ENCODE measurements at regions not wholly inside any gene's neighbourhood (a gene's known extent, or its start where the extent isn't known, plus 50 kb on each side); places are given as distances from the start of the nearest gene placed in this dataset.
A peak's percentile ranks its signal among the peaks of the same experiment; 100 is the strongest.

- H3K9me3 ChIP-seq, result peaks cover 0 to 7% (median 0%) of the 10 kb centered on the region in 4 donors
- no peak for TF ChIP-seq POLR2A (IDR thresholded peaks at IDR 0.05)
- no peak for TF ChIP-seq EP300 (IDR thresholded peaks at IDR 0.05)
- no peak for TF ChIP-seq POLR2AphosphoS5 (IDR thresholded peaks at IDR 0.05)
- TF ChIP-seq CTCF (IDR thresholded peaks at IDR 0.05), result no peak
- intact Hi-C loops (cut with DNase I; ENCODE audit: low total_unique reads), result no loop called here
- no peak for DNase-seq
- H3K27ac ChIP-seq, result no peak overlapping the region
- WGBS, 5 donors, result 30 to 60% (median 48%) methylated on average over 2 of the region's 2 CpGs
- H3K36me3 ChIP-seq, result no peaks in the 10 kb centered on the region
- no peaks in the 10 kb centered on the region for H3K27me3 ChIP-seq
- no peak overlapping the region for H3K4me3 ChIP-seq
- H3K4me1 ChIP-seq, result no peaks in the 10 kb centered on the region
Measured at GRCh38 chr5:117488976-117489500, 914.4 kb upstream of the SEMA6A start.

GRCh38 chr5:117487556-117487955, 912.9 kb upstream of the SEMA6A start:
- WGBS, 5 donors, result 86 to 94% (median 88%) methylated on average over 4 of the region's 4 CpGs
- H3K4me1 ChIP-seq, result no peaks in the 10 kb centered on the region
- intact Hi-C loops (cut with DNase I; ENCODE audit: low total_unique reads), result no loop called here
- H3K27ac ChIP-seq, result no peak overlapping the region
- no peak for DNase-seq
- H3K27me3 ChIP-seq, result no peaks in the 10 kb centered on the region
- no peaks in the 10 kb centered on the region for H3K36me3 ChIP-seq
- peaks cover 0 to under 1% (median 0%) of the 10 kb centered on the region in 4 donors for H3K9me3 ChIP-seq
- H3K4me3 ChIP-seq, result no peak overlapping the region
- TF ChIP-seq CTCF (IDR thresholded peaks at IDR 0.05), result no peak
- TF ChIP-seq EP300 (IDR thresholded peaks at IDR 0.05), result no peak
- TF ChIP-seq POLR2AphosphoS5 (IDR thresholded peaks at IDR 0.05), result no peak
- no peak for TF ChIP-seq POLR2A (IDR thresholded peaks at IDR 0.05)

- TF ChIP-seq EP300 (IDR thresholded peaks at IDR 0.05) (no peak), POLR2AphosphoS5 (IDR thresholded peaks at IDR 0.05) (no peak), CTCF (IDR thresholded peaks at IDR 0.05) (no peak), POLR2A (IDR thresholded peaks at IDR 0.05) (no peak)
- Histone ChIP-seq H3K4me3 (no peak overlapping the region), H3K27ac (no peak overlapping the region), H3K9me3 (no peaks in the 10 kb centered on the region), H3K27me3 (no peaks in the 10 kb centered on the region), H3K36me3 (no peaks in the 10 kb centered on the region), H3K4me1 (no peaks in the 10 kb centered on the region)
- no peak for DNase-seq
- intact Hi-C loops (cut with DNase I; ENCODE audit: low total_unique reads), result no loop called here
Measured at GRCh38 chr5:117486879-117487391, 912.3 kb upstream of the SEMA6A start.

GRCh38 chr5:117486261-117486660, 911.6 kb upstream of the SEMA6A start:
- no peak for DNase-seq
- H3K27ac ChIP-seq, result no peak overlapping the region
- no peaks in the 10 kb centered on the region for H3K27me3 ChIP-seq
- H3K9me3 ChIP-seq, result no peaks in the 10 kb centered on the region
- no peak for TF ChIP-seq EP300 (IDR thresholded peaks at IDR 0.05)
- no peak for TF ChIP-seq POLR2AphosphoS5 (IDR thresholded peaks at IDR 0.05)
- H3K36me3 ChIP-seq, result no peaks in the 10 kb centered on the region
- H3K4me3 ChIP-seq, result no peak overlapping the region
- intact Hi-C loops (cut with DNase I; ENCODE audit: low total_unique reads), result no loop called here
- H3K4me1 ChIP-seq, result no peaks in the 10 kb centered on the region

- Histone ChIP-seq H3K4me1 (no peaks in the 10 kb centered on the region), H3K27me3 (no peaks in the 10 kb centered on the region), H3K36me3 (no peaks in the 10 kb centered on the region), H3K9me3 (no peaks in the 10 kb centered on the region), H3K27ac (no peak overlapping the region), H3K4me3 (no peak overlapping the region)
- WGBS, 5 donors, result 48 to 72% (median 65%) methylated on average over 2 of the region's 2 CpGs
- TF ChIP-seq POLR2AphosphoS5 (IDR thresholded peaks at IDR 0.05), result no peak
- TF ChIP-seq CTCF (IDR thresholded peaks at IDR 0.05), result no peak
- TF ChIP-seq EP300 (IDR thresholded peaks at IDR 0.05), result no peak
- no peak for TF ChIP-seq POLR2A (IDR thresholded peaks at IDR 0.05)
- intact Hi-C loops (cut with DNase I; ENCODE audit: low total_unique reads), result no loop called here
- peak in 1 of 2 donors; percentile 22 for DNase-seq
Measured at GRCh38 chr5:117475919-117476318, 901.3 kb upstream of the SEMA6A start.
